Activated CD4-positive, alpha-beta T cell treated with anti-CD3 and anti-CD28 coated beads, Interleukin-2, amount 10 ng/mL, durations not matched to agents 24 days and 14 days (primary cell): ENCODE measurements at regions not wholly inside any gene's neighbourhood (a gene's known extent, or its start where the extent isn't known, plus 50 kb on each side); places are given as distances from the start of the nearest gene placed in this dataset.

Experiments used
- DNase-seq: peaks from one replicate; pipeline ENCODE4 v3.0.0; 2022
- H3K27ac Mint-ChIP-seq: one replicate; pipeline ENCODE4 v1.8.0; 2022; ENCODE audit warnings: mild to moderate bottlenecking, mixed read lengths
- H3K27me3 Mint-ChIP-seq: one replicate; pipeline ENCODE4 v1.8.0; 2022; ENCODE audit warnings: mixed read lengths
- H3K36me3 Mint-ChIP-seq: one replicate; pipeline ENCODE4 v1.8.0; 2022; ENCODE audit warnings: low read depth, mild to moderate bottlenecking, mixed read lengths
- H3K4me1 Mint-ChIP-seq: one replicate; pipeline ENCODE4 v1.8.0; 2021; ENCODE audit warnings: mixed read lengths
- H3K4me3 Mint-ChIP-seq: one replicate; pipeline ENCODE4 v1.8.0; 2022; ENCODE audit warnings: mild to moderate bottlenecking, moderate library complexity, mixed read lengths
- H3K9me3 Mint-ChIP-seq: one replicate; pipeline ENCODE4 v1.8.0; 2021; ENCODE audit warnings: mixed read lengths
- intact Hi-C: fragments of 100-400 bp; cut with micrococcal nuclease; formaldehyde crosslinking; loops from one replicate; pipeline ENCODE4 v1.15.1; 2023

- peaks cover 37% of the 10 kb centered on the region for H3K27me3 Mint-ChIP-seq
- no peak overlapping the region for H3K4me3 Mint-ChIP-seq
- H3K9me3 Mint-ChIP-seq = no peaks in the 10 kb centered on the region
- intact Hi-C loops = no loop called here
- no peaks in the 10 kb centered on the region for H3K4me1 Mint-ChIP-seq
- H3K36me3 Mint-ChIP-seq = no peaks in the 10 kb centered on the region
- H3K27ac Mint-ChIP-seq = no peak overlapping the region
- no peak for DNase-seq
Observed at GRCh38 chr7:26532471-26532870, 240.8 kb downstream of the SNX10 start.

- Mint-ChIP-seq H3K27ac (no peak overlapping the region), H3K36me3 (no peaks in the 10 kb centered on the region), H3K27me3 (peaks cover 43% of the 10 kb centered on the region), H3K4me3 (no peak overlapping the region), H3K4me1 (no peaks in the 10 kb centered on the region), H3K9me3 (no peaks in the 10 kb centered on the region)
- intact Hi-C loops = no loop called here
- DNase-seq = no peak
Observed at GRCh38 chr7:26533217-26533616, 241.6 kb downstream of the SNX10 start.

- no peak overlapping the region for H3K4me3 Mint-ChIP-seq
- no peaks in the 10 kb centered on the region for H3K4me1 Mint-ChIP-seq
- H3K36me3 Mint-ChIP-seq = no peaks in the 10 kb centered on the region
- intact Hi-C loops = no loop called here
- peaks cover 56% of the 10 kb centered on the region for H3K27me3 Mint-ChIP-seq
- no peak overlapping the region for H3K27ac Mint-ChIP-seq
- DNase-seq = no peak
- no peaks in the 10 kb centered on the region for H3K9me3 Mint-ChIP-seq
Observed at GRCh38 chr7:26534649-26535482, 243.2 kb downstream of the SNX10 start.

- H3K9me3 Mint-ChIP-seq = no peaks in the 10 kb centered on the region
- no peaks in the 10 kb centered on the region for H3K36me3 Mint-ChIP-seq
- no peak overlapping the region for H3K4me3 Mint-ChIP-seq
- intact Hi-C loops = no loop called here
- peaks cover 60% of the 10 kb centered on the region for H3K27me3 Mint-ChIP-seq
- no peaks in the 10 kb centered on the region for H3K4me1 Mint-ChIP-seq
- H3K27ac Mint-ChIP-seq = no peak overlapping the region
- DNase-seq = no peak
Observed at GRCh38 chr7:26535483-26536007, 243.9 kb downstream of the SNX10 start.

GRCh38 chr7:26538216-26538615 lies 246.6 kb downstream of the SNX10 start:
- peaks cover 50% of the 10 kb centered on the region for H3K27me3 Mint-ChIP-seq
- H3K4me1 Mint-ChIP-seq = no peaks in the 10 kb centered on the region
- H3K36me3 Mint-ChIP-seq = no peaks in the 10 kb centered on the region
- H3K27ac Mint-ChIP-seq = no peak overlapping the region
- H3K4me3 Mint-ChIP-seq = no peak overlapping the region
- no peak for DNase-seq
- intact Hi-C loops = no loop called here
- H3K9me3 Mint-ChIP-seq = no peaks in the 10 kb centered on the region

- intact Hi-C loops = no loop called here
- Mint-ChIP-seq H3K27me3 (peaks cover 49% of the 10 kb centered on the region), H3K4me1 (no peaks in the 10 kb centered on the region), H3K4me3 (no peak overlapping the region), H3K9me3 (no peaks in the 10 kb centered on the region), H3K27ac (no peak overlapping the region), H3K36me3 (no peaks in the 10 kb centered on the region)
- DNase-seq = no peak
Observed at GRCh38 chr7:26538689-26539088, 247.0 kb downstream of the SNX10 start.

- Mint-ChIP-seq H3K36me3 (no peaks in the 10 kb centered on the region), H3K9me3 (no peaks in the 10 kb centered on the region), H3K4me3 (no peak overlapping the region), H3K4me1 (no peaks in the 10 kb centered on the region), H3K27ac (no peak overlapping the region), H3K27me3 (peaks cover 24% of the 10 kb centered on the region)
- intact Hi-C loops = no loop called here
- DNase-seq = no peak
Observed at GRCh38 chr7:26543340-26543739, 251.7 kb downstream of the SNX10 start.

- H3K36me3 Mint-ChIP-seq = no peaks in the 10 kb centered on the region
- DNase-seq = no peak
- no peak overlapping the region for H3K4me3 Mint-ChIP-seq
- no peak overlapping the region for H3K27ac Mint-ChIP-seq
- no peaks in the 10 kb centered on the region for H3K9me3 Mint-ChIP-seq
- H3K27me3 Mint-ChIP-seq = peaks cover 19% of the 10 kb centered on the region
- intact Hi-C loops = no loop called here
- no peaks in the 10 kb centered on the region for H3K4me1 Mint-ChIP-seq
Observed at GRCh38 chr7:26543951-26544350, 252.3 kb downstream of the SNX10 start.

GRCh38 chr7:26546508-26547053 lies 254.9 kb downstream of the SNX10 start:
- DNase-seq = no peak
- no peak overlapping the region for H3K4me3 Mint-ChIP-seq
- H3K9me3 Mint-ChIP-seq = no peaks in the 10 kb centered on the region
- H3K36me3 Mint-ChIP-seq = no peaks in the 10 kb centered on the region
- peaks cover 8% of the 10 kb centered on the region for H3K27me3 Mint-ChIP-seq
- no peaks in the 10 kb centered on the region for H3K4me1 Mint-ChIP-seq
- intact Hi-C loops = no loop called here
- H3K27ac Mint-ChIP-seq = no peak overlapping the region

GRCh38 chr7:26547156-26547555 lies 255.5 kb downstream of the SNX10 start:
- Mint-ChIP-seq H3K27ac (no peak overlapping the region), H3K27me3 (peaks cover 2% of the 10 kb centered on the region), H3K36me3 (no peaks in the 10 kb centered on the region), H3K4me3 (no peak overlapping the region), H3K4me1 (no peaks in the 10 kb centered on the region), H3K9me3 (no peaks in the 10 kb centered on the region)
- DNase-seq = no peak
- intact Hi-C loops = no loop called here

GRCh38 chr7:26549281-26549944 lies 257.8 kb downstream of the SNX10 start:
- peaks cover 12% of the 10 kb centered on the region for H3K27me3 Mint-ChIP-seq
- intact Hi-C loops = no loop called here
- H3K4me1 Mint-ChIP-seq = no peaks in the 10 kb centered on the region
- no peak for DNase-seq
- H3K4me3 Mint-ChIP-seq = no peak overlapping the region
- H3K27ac Mint-ChIP-seq = no peak overlapping the region
- no peaks in the 10 kb centered on the region for H3K9me3 Mint-ChIP-seq
- no peaks in the 10 kb centered on the region for H3K36me3 Mint-ChIP-seq

- H3K36me3 Mint-ChIP-seq = no peaks in the 10 kb centered on the region
- H3K4me1 Mint-ChIP-seq = no peaks in the 10 kb centered on the region
- H3K4me3 Mint-ChIP-seq = no peak overlapping the region
- peaks cover 11% of the 10 kb centered on the region for H3K27me3 Mint-ChIP-seq
- no peaks in the 10 kb centered on the region for H3K9me3 Mint-ChIP-seq
- DNase-seq = no peak
- H3K27ac Mint-ChIP-seq = no peak overlapping the region
- intact Hi-C loops = no loop called here
Observed at GRCh38 chr7:26550492-26550891, 258.8 kb downstream of the SNX10 start.

GRCh38 chr7:26551740-26552139 lies 260.1 kb downstream of the SNX10 start:
- intact Hi-C loops = no loop called here
- no peaks in the 10 kb centered on the region for H3K36me3 Mint-ChIP-seq
- no peaks in the 10 kb centered on the region for H3K4me1 Mint-ChIP-seq
- H3K27ac Mint-ChIP-seq = no peak overlapping the region
- H3K27me3 Mint-ChIP-seq = peaks cover 13% of the 10 kb centered on the region
- H3K9me3 Mint-ChIP-seq = no peaks in the 10 kb centered on the region
- H3K4me3 Mint-ChIP-seq = no peak overlapping the region
- no peak for DNase-seq

- no peaks in the 10 kb centered on the region for H3K4me1 Mint-ChIP-seq
- H3K4me3 Mint-ChIP-seq = no peak overlapping the region
- H3K27ac Mint-ChIP-seq = no peak overlapping the region
- peaks cover 13% of the 10 kb centered on the region for H3K27me3 Mint-ChIP-seq
- DNase-seq = no peak
- no peaks in the 10 kb centered on the region for H3K9me3 Mint-ChIP-seq
- H3K36me3 Mint-ChIP-seq = no peaks in the 10 kb centered on the region
- intact Hi-C loops = no loop called here
Observed at GRCh38 chr7:26553128-26553527, 261.5 kb downstream of the SNX10 start.
